ENCODE measurements at regions not wholly inside any gene's neighbourhood (a gene's known extent, or its start where the extent isn't known, plus 50 kb on each side); places are given as distances from the start of the nearest gene placed in this dataset.
"Not testable (repeated sequence)": the region's sequence is repeated elsewhere in the genome, so short reads cannot be mapped to it uniquely, and the experiment has no call there.

DNA sequence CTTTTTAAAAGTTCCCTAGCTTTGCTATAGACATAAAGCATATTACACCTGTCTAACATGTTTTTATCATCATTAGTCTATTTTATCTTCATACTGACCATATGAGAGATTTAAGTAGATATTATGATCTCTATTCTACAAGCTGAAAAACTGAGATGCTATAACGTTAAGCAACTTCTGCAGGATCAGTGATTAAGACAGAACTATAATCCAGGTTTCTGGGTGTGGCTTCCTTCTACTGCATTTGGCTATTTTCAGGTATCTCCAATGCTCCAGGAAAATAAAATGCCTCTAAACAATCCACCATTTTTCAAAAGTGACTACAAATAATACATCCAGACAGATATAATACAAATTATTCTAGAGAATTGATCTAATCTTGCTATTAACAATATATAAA is 53.4 kb downstream of the RGS2 start:
- DNase-seq (ENCODE audit: low read depth in 3 of 3, low spot score in 2 of 3), result no peak

DNA sequence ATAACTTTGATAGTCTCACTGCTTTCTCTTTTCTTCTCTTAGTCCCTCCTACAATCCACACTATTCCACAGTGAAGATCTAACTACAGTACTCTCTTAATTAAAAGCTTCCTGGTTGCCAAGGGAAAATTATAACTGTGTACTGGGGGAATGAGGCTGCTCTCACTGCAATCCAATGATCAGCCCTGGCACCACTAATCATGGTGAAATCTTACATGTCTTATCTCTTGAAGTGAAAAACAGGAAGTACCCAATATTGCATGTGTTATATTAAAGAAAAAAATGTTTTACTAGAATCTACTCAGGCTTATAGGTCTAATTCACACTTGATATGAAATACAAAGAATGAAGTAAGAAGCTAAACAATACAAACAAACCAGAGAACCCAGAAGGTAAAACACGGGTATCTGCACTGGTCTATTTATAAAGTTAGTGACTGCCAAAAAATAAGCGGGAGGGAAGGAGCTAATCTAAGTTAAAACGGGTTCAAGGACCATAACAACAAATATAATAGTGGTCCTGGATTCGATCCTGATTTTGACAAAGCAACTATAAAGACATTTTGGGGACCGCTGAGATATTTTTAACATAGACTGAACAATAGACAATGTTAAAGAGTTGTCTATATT is 57.5 kb downstream of the RGS2 start:
- DNase-seq (ENCODE audit: low read depth in 3 of 3, low spot score in 2 of 3), result no peak

DNA sequence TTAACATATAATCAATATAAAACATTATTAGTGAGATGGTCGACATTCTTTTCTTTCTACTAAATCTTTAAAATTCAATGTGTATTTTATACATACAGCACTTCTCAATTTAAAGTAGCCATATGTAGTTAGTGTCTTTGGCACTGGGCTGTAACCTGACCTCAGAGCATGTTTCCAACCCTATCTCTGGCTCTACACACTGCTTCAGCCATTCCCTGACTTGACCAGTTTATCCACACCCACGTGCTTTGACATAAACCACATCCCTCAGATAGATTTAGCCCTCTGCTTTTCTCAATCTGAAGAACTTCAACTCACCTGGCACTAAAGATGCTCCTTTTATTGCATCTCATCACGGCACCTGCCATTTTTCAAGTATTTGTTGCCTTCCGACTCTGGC is 58.3 kb downstream of the RGS2 start:
- DNase-seq (ENCODE audit: low read depth in 3 of 3, low spot score in 2 of 3), result no peak

DNA sequence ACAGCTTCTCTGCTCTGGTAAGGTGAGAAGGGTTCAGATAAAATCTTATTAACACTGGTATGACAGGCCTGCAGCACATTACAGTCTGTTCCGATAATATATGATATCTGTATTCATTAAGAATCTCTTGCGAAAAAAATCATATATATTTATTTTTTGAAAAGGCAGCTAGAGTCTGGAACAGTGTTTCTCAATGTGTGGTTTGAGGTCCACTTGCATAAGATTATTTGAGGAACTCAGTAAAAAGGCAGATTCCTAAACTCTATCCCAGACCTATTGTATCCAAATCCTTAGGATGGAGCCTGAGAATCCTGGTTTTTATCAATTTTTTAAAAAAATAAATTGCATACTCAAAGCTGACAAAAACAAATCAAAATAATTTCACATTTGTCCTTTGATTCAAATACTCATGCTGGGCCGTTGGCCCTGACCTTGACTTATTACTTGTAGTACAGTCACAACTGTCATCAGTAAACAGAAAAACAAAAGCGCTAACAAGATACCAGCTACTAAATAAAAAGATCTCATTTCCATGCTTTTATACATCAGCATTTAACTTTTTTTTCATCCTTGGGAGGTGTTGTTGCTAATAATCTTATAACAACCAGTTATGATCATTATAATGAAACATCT is 60.6 kb downstream of the RGS2 start:
- no peak for DNase-seq (ENCODE audit: low read depth in 3 of 3, low spot score in 2 of 3)

DNA sequence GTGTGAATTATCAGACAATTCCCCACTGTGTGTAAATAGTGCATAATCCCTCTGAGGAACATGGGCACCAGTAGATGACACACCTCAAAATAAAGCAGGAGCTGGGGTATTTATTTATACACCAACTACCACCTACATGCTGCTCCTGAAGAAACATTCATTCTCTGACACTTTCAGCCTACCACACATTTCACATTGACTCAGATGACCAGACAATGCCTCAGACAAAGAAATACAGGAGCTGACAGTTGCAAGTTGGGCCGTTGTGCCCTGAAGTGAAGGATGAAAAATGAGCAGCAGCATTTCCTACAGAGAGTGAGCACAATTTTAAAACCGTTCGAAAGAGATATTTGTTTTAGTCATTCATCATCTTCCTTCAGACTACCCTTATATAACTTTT is 63.2 kb downstream of the RGS2 start:
- no peak for DNase-seq (ENCODE audit: low read depth in 3 of 3, low spot score in 2 of 3)

DNA sequence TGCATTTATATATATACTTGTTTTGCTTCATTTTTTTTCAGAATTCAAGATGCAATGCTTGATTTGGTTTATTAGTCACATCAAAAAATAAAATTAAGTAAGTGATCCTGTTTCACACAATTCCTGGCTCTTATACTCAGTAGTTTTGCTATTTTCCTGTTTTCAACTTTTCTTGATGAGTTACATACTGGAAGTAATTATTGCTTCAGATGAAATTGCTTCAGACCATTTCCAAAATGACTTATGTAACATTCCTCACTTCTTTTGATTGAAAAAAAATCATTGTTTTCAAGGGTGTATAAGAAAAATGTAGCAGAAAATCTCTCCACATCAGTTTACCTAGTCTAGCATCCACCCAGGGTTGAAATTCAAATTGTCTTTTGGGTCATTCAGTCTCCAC is 65.0 kb downstream of the RGS2 start:
- no peak for DNase-seq (ENCODE audit: low read depth in 3 of 3, low spot score in 2 of 3)

DNA sequence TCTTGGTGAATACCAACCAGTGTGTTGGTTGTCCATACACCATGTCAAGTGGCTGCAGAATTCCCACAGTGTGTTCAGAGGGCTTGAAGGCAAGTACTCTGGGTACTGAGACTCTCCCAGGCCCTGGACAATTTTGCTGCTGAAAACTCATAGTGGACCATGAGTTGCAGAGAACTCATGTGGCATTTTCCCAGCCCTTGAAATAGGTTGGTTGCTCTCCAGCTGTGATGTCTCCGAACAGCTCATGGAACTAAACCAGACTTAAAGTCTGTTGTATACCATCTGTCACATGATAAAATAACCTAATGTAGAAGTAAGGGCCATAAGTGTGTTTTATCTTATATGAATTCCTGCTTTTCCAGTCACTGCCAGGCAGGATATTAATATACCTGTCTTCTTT is 67.8 kb downstream of the RGS2 start:
- DNase-seq (ENCODE audit: low read depth in 3 of 3, low spot score in 2 of 3), result no peak

DNA sequence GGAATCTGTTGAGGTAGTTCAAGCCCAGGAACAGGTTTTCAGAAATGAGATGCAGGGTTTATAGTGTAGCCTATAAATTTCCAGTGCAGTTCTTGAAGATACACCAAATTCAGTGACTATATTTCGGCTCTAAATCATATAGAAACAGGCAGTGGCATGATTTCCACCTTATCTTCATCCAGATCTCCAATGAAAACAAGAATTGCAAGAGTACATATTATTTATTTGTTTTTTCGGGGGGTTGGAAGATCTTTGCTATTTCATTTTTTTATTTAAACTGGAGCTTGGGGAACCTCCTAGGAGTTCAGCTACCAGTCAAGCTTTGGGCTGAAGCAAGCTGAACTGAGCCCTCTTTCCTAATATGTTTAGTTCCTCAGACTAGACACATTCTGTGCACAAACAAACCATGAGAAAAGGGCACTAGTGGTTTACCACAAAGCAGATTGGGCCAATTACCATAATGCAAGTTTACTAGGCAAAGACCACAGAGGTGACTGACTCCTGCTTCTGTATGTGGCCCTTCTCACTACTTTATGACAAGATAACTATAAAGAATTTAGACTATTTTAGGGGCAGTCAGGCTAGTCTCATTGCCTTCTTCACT is 68.5 kb downstream of the RGS2 start:
- no peak for DNase-seq (ENCODE audit: low read depth in 3 of 3, low spot score in 2 of 3)

DNA sequence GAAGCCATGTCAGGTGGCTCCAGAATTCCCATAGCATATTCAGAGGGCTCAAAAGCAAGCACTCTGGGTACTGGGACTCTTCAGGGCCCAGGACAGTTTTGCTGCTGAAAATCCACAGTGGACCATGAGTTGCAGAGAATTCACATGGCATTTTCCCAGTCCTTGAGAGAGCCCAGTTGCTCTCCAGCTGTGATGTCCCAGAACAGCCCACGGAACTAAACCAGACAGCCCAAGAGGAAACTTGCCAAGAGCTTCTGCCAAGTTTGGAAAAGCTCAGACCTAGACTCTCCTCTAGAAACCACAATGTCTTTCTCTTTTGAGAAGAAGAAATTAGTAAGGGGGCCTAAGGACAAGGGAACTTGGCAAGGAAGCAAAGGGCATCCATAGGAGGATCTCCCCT is 69.4 kb downstream of the RGS2 start:
- no peak for DNase-seq (ENCODE audit: low read depth in 3 of 3, low spot score in 2 of 3)

DNA sequence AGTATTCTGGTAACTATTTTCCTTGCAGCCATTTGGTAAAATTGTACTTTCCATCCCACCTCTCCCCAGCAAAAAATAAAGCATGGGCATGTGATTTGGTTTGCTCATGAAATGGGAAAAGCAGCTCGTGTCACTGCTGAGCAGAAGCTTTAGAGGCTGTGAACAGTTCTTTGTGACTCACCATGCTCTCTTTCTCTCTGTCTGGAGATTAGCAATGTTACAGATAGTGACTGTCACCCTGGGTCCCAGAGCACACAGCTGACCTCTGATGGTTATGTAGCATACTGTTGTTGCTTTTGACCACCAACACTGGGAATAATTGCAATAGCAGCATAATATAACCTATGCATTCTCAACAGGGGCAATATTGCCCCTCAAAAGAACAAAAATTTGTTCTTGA is 70.6 kb downstream of the RGS2 start:
- DNase-seq (ENCODE audit: low read depth in 3 of 3, low spot score in 2 of 3), result no peak

DNA sequence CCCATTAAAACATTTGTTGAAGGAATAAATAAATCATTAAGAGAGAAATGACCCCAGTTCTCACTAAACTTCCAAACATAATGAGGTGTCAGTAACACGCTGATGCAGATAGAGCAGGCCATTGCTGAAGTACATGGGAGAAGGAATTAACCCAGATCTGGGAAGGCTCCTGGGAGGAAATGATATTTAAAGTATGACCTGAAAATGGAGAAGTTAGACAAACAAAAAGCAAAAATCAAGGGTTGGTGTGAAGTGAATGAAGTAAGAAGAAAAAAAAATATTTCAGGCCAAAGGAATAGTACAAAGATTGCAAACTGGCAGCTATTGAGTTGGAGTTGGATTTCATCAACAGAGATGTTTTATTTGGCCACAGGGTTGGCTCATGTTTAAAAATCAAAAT is 71.4 kb downstream of the RGS2 start:
- no peak for DNase-seq (ENCODE audit: low read depth in 3 of 3, low spot score in 2 of 3)

DNA sequence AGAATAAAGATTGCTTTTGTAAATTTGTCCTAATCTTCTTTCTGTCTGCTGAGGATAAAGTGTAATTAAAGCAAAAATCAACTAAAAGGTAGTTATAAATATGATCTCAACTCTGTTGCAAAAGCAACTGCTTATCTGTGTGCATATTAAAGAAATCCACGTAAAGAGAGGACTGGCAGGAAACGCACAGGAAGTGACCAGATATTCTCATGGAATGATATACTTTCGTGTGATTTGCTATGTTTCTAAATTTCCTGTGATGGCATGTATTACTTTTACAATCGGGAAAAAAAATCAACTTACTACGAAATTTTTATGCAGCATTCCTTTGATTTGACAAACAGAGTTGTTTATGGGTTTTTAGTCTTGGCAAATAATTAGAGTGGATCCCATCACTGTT is 75.4 kb downstream of the RGS2 start:
- no peak for DNase-seq (ENCODE audit: low read depth in 3 of 3, low spot score in 2 of 3)

DNA sequence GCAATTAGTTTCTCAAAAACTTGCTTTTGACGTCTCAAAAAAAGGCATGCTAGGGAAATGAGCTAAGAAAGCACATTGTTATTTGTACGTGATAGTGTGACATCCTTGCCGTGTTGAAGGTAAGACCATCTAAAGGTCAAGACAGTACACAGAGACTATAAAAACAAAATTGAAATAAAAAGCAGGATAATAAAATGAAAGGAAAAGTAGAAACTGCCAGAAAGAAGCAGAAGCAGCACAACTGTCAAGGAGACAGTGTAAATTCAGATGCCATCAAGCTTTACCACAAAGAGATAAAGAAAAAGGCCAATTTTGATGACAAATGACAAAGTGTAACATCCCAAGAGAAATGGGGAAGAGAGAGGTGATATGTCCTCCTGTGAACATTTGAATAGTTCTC is 76.5 kb downstream of the RGS2 start:
- DNase-seq (ENCODE audit: low read depth in 3 of 3, low spot score in 2 of 3), result not testable (repeated sequence)

DNA sequence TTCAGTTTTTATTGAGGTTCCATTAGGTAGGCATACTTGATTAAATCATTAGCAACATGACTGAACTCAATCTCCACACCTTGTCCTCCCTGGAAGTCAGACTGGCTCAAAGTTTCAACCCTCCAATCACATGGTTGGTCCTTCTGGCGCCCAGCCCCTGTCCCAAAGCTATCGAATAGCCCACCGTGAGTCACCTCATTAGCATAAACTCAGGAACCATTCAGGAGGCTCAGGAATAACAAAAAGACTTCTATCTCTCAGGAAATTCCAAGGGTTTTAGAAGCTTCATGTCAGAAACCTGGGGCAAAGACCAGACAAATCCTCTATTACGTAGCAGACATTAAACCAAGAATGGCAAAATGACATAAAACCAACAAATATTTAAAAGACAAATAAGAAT is 78.6 kb downstream of the RGS2 start:
- no peak for DNase-seq (ENCODE audit: low read depth in 3 of 3, low spot score in 2 of 3)

DNA sequence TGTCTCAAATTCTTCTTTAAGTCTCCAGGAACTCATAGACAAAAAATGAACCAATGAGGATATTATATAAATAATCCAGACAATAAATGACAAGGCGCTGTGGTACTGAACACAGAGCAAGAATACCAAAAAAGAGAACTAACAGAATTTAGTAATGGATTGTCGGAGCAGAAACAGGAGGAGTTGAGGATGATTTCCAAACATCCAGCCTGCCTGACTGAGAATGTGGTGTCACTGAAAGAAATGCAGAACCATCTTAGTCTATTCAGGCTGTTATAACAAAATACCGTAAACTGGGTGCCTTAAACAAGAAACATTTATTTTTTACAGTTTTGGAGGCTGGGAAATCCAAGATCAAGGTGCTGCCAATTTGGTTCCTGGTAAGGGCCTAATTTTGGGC is 79.7 kb downstream of the RGS2 start:
- DNase-seq (ENCODE audit: low read depth in 3 of 3, low spot score in 2 of 3), result no peak

DNA sequence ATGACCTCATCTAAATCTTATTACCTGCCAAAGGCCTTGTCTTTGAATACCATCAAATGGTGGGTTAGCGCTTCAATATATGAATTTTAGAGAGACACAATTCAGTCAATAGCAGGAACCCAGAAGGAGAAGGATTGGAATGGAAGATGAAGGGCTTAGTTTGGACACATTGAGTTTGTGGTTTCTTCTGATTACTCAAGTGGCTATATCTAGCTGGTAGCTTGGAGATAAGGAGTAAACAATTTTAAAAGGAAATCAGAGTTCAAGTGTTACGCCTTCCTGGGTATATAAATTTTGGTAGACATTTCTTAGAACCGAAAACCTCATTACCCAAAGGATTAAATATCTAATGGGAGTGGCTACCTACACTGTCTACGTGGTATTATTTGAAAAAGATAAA is 80.2 kb downstream of the RGS2 start:
- no peak for DNase-seq (ENCODE audit: low read depth in 3 of 3, low spot score in 2 of 3)

DNA sequence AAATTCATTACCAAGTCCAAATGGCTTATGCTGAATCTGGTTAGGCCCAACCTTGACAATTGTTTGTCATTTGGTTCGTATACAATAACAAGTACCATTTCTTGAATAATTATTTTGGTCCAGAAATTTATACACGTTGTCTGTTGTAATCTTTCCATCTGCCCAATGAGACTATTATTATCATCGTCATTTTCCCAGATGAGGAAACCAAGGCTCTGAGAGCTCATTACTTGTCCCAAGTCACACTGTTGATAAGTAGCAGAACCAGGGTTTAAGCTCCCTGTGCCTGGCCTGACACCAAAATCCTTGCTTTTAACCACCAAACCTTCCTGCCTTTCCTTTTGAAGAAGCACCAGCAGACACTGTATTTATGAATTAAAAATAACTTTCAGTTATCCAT is 81.3 kb downstream of the RGS2 start:
- DNase-seq (ENCODE audit: low read depth in 3 of 3, low spot score in 2 of 3), result no peak

DNA sequence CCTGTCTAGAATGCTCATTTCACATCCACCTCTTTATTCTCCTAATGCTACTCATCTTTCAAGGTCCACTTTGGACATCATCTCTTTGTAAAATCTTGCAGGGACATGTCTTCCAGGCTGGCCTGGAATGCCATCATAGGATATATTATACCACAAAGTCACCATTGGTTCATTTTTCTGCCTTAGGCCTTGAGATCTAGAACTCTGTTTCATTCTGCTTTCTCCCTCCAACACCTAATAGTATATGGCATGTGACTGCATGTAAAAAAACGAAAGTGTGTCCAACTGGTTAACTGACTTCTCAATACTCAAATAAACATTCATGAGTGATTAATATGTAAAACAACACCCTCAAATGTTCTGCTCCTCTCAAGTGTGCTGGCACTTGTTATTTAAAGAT is 84.1 kb downstream of the RGS2 start:
- DNase-seq (ENCODE audit: low read depth in 3 of 3, low spot score in 2 of 3), result no peak

DNA sequence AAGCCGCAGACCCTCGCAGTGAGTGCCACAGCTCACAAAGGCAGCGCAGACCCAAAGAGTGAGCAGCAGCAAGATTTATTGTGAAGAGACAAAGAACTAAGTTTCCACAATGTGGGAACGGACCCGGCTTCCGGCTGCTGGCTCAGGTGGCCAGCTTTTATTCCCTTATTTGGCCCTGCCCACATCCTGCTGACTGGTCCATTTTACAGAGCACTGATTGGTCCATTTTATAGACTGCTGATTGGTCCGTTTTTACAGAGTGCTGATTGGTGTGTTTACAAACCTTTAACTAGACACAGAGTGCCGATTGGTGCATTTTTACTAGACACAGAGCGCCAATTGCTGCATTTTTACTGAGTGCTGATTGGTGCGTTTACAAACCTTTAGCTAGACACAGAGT is 86.6 kb downstream of the RGS2 start:
- DNase-seq (ENCODE audit: low read depth in 3 of 3, low spot score in 2 of 3), result not testable (repeated sequence)

DNA sequence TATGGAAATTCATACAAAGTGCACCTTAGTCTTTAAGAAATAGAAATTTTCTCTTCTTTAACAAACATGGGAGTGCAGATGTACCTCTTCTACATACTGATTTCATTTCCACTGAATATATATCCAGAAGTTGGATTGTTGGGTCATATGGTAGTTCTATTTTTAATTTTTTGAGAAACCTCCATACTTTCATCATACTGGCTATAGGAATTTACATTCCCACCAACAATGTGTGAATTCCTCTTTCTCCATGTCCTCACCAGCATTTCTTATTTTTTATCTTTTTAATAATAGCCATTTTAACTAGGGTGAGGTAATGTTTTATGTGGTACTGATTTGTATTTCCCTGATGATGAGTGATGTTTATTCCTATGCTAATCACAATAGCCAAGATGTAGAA is 87.5 kb downstream of the RGS2 start:
- DNase-seq (ENCODE audit: low read depth in 3 of 3, low spot score in 2 of 3), result no peak

DNA sequence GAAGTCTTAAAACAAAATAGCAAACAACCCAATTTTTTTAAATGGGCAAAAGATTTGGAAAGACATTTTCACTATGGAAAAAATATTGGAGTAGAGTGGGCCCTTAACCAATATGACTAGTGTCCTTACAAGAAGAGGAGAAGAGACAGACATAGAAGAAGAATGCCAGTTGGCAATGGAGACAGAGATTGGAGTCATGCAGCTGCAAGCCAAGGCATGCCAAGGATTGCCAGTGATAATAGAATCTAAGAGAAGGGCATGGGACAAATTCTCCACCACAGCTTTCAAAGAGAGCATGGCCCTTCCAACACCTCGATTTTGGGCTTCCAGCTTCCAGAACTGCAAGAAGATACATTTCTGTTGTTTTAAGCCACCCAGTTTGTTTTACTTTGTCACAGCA is 92.7 kb downstream of the RGS2 start:
- DNase-seq (ENCODE audit: low read depth in 3 of 3, low spot score in 2 of 3), result no peak

DNA sequence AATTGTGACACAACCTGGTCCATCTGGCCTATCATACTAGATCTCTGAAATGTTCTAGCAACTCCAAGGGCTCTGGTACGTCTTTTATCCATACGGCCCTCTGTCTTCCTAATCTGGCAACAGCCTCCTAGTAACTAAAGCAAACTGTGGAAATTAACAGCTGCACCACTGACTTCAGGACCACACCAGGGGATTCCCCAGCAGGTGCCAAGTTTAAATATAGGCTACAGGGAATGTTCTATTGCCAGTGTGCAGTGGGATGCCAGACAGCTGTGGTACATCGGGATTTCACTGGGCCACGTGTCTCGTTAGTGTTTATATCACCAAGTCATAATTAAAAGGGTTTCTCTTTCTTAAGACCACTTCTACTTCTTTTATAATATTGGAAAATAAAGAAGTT is 94.3 kb downstream of the RGS2 start:
- DNase-seq (ENCODE audit: low read depth in 3 of 3, low spot score in 2 of 3), result no peak

DNA sequence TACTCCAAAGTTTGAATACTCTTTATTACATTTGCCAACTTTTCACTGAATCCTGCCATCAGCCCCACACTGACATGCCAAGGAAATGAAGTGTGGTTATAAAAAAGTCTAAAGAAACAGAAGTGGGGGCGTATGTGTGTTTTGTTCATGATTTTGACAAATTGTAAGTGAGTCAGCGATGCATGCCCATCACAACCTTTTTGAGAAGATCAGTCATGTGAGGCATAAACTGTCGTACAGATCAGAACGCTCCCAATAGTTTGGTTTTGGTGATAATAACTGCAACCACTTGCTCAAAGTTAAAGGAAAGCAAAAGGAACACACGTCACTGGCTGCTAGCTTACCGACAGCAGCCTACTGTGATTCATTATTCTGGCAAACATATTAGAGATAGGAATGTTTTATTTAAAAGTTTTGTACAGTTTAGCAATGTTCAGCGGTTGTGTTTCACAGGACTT is 95.6 kb downstream of the RGS2 start:
- no peak for DNase-seq (ENCODE audit: low read depth in 3 of 3, low spot score in 2 of 3)

Data from right renal cortex interstitium (tissue), 3 donors.